ENCODE measurements at regions not wholly inside any gene's neighbourhood (a gene's known extent, or its start where the extent isn't known, plus 50 kb on each side); places are given as distances from the start of the nearest gene placed in this dataset.

DNA sequence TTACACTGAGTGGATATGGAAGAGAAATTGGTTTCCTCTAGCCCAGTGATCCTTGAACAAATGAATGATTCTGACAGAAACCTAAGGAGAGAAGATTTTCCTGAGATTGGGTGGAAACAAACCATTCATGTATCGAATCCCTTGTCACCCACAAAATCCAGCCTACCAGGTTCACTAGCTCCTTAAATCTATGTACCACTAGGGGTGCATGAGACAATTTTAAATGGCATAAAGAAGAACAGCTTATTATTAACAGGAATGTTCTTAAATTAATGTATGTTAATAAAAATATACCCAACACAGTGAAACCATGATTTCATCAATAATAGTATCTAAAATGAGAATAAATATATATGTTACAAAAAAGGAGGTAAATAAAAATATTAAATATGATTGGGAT is 118.4 kb upstream of the LNX1 start:
- H3K27ac ChIP-seq (ENCODE audit: low read depth, low read length), result no peak overlapping the region
- RAD21 ChIA-PET (ENCODE audit: low non-redundant PET in 1 of 2, low total read pairs in 2 of 2, uncharacterized antibody in 2 of 2, unreplicated experiment in 2 of 2), result no interaction called here
- TF ChIP-seq, protein P1, sequence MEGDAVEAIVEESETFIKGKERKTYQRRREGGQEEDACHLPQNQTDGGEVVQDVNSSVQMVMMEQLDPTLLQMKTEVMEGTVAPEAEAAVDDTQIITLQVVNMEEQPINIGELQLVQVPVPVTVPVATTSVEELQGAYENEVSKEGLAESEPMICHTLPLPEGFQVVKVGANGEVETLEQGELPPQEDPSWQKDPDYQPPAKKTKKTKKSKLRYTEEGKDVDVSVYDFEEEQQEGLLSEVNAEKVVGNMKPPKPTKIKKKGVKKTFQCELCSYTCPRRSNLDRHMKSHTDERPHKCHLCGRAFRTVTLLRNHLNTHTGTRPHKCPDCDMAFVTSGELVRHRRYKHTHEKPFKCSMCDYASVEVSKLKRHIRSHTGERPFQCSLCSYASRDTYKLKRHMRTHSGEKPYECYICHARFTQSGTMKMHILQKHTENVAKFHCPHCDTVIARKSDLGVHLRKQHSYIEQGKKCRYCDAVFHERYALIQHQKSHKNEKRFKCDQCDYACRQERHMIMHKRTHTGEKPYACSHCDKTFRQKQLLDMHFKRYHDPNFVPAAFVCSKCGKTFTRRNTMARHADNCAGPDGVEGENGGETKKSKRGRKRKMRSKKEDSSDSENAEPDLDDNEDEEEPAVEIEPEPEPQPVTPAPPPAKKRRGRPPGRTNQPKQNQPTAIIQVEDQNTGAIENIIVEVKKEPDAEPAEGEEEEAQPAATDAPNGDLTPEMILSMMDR (IDR thresholded peaks at IDR 0.05 in 2 of 3, conservative IDR thresholded peaks at IDR 0.05 in 1 of 3; ENCODE audit: borderline replicate concordance in 1 of 3, insufficient read depth in 1 of 3, low read depth in 2 of 3, low read length in 2 of 3), result peak in 1 of 3 experiments; percentile 24; a peak in 1 of 6 replicates
- TF ChIP-seq EZH2phosphoT487 (IDR thresholded peaks at IDR 0.05; ENCODE audit: borderline replicate concordance) (no peak), TCF7L2 (IDR thresholded peaks at IDR 0.05; ENCODE audit: borderline replicate concordance, extremely low read depth, insufficient read depth, insufficient read length) (no peak), POLR2A (IDR thresholded peaks at IDR 0.05; ENCODE audit: borderline replicate concordance, extremely low read depth, insufficient read depth, insufficient read length) (no peak), JUND (IDR thresholded peaks at IDR 0.05) (no peak)
- H3K4me1 ChIP-seq (ENCODE audit: control insufficient read depth in 1 of 2, insufficient read depth in 2 of 2, low read length in 2 of 2), result no peaks in the 10 kb centered on the region
- H3K9me2 ChIP-seq (ENCODE audit: insufficient read depth), result no peaks in the 10 kb centered on the region
- ATAC-seq (no peak), DNase-seq (ENCODE audit: low read depth, low spot score) (no peak)
- H3K79me2 ChIP-seq (ENCODE audit: insufficient read depth, low read length), result no peaks in the 10 kb centered on the region
- H4K20me1 ChIP-seq (ENCODE audit: insufficient read depth), result no peaks in the 10 kb centered on the region
- H3K9ac ChIP-seq (ENCODE audit: low read length), result no peak overlapping the region
- no peak overlapping the region for H2AFZ ChIP-seq (ENCODE audit: low read depth, low read length, poor library complexity, severe bottlenecking)
- POLR2A ChIA-PET, result no interaction called here
- intact Hi-C loops (cut with micrococcal nuclease), result loop anchor here (10.0 kb wide), 2 partner anchors 55 to 695 kb away; no protein-coding TSS in a partner anchor
- H3K36me3 ChIP-seq (ENCODE audit: control insufficient read depth in 1 of 2, insufficient read depth in 2 of 2, low read length in 2 of 2), result no peaks in the 10 kb centered on the region
- BruUV-seq (replicated peaks), result no TSS peak
- H3K27me3 ChIP-seq (ENCODE audit: insufficient read depth, low read length), result no peaks in the 10 kb centered on the region; the same call in 1 of the 2 replicates
- no peak overlapping the region for H3K4me2 ChIP-seq (ENCODE audit: low read length)
- no peaks in the 10 kb centered on the region for H3K9me3 ChIP-seq (ENCODE audit: control insufficient read depth in 1 of 2, insufficient read depth in 1 of 2, low read depth in 1 of 2, low read length in 2 of 2)
- CTCF ChIA-PET, result interaction anchor here (1.1 to 1.3 kb wide), 3 partner anchors 9 to 524 kb away, joined by 3 to 5 read pairs (median 3); no protein-coding TSS in a partner anchor
- H3K4me3 ChIP-seq (replicated peaks in 1 of 2; ENCODE audit: low read depth in 1 of 2, low read length in 2 of 2), result no peak overlapping the region

DNA sequence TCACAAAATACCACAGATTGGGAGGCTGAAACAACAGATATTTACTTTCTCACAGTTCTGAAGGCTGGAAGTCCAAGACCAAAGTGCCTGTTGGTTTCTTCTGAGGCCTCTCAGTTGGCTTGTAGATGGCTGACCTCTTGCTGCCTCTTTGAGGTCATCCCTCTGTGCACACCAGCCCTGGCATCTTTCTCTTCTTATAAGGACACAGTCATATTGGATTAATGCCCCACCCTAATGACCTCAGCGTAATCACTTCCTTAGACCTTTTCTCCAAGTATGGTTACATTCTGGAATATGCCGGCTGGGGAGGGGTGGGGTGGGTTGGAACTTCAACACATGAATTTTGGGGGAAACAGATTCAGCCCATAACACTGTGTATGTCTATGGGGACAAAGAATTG is 116.2 kb upstream of the LNX1 start:
- Histone ChIP-seq H3K79me2 (ENCODE audit: insufficient read depth, low read length) (no peaks in the 10 kb centered on the region), H3K9ac (ENCODE audit: low read length) (no peak overlapping the region), H3K9me2 (ENCODE audit: insufficient read depth) (no peaks in the 10 kb centered on the region), H4K20me1 (ENCODE audit: insufficient read depth) (no peaks in the 10 kb centered on the region), H3K36me3 (ENCODE audit: control insufficient read depth in 1 of 2, insufficient read depth in 2 of 2, low read length in 2 of 2) (no peaks in the 10 kb centered on the region), H3K27ac (ENCODE audit: low read depth, low read length) (no peak overlapping the region), H3K27me3 (ENCODE audit: insufficient read depth, low read length) (no peaks in the 10 kb centered on the region; the same call in 1 of the 2 replicates), H3K4me1 (ENCODE audit: control insufficient read depth in 1 of 2, insufficient read depth in 2 of 2, low read length in 2 of 2) (peaks cover 9% of the 10 kb centered on the region in 2 experiments), H3K9me3 (ENCODE audit: control insufficient read depth in 1 of 2, insufficient read depth in 1 of 2, low read depth in 1 of 2, low read length in 2 of 2) (no peaks in the 10 kb centered on the region), H2AFZ (ENCODE audit: low read depth, low read length, poor library complexity, severe bottlenecking) (no peak overlapping the region), H3K4me2 (ENCODE audit: low read length) (no peak overlapping the region), H3K4me3 (replicated peaks in 1 of 2; ENCODE audit: low read depth in 1 of 2, low read length in 2 of 2) (no peak overlapping the region)
- ChIA-PET CTCF (interaction anchor here (1.2 to 2.8 kb wide), 5 partner anchors 9 to 527 kb away, joined by 3 to 30 read pairs (median 7); no protein-coding TSS in a partner anchor), RAD21 (ENCODE audit: low non-redundant PET in 1 of 2, low total read pairs in 2 of 2, uncharacterized antibody in 2 of 2, unreplicated experiment in 2 of 2) (interaction anchor here in 1 of 2 experiments (1.4 kb wide), 1 partner anchor 394 kb away, joined by 3 read pairs; no protein-coding TSS in a partner anchor), POLR2A (no interaction called here)
- ATAC-seq, result no peak
- no peak for DNase-seq (ENCODE audit: low read depth, low spot score)
- intact Hi-C loops (cut with micrococcal nuclease), result loop anchor here (2.0 to 10.0 kb wide), 2 partner anchors 527 to 693 kb away; no protein-coding TSS in a partner anchor
- BruUV-seq (replicated peaks), result no TSS peak
- TF ChIP-seq SIN3A (IDR thresholded peaks at IDR 0.05; ENCODE audit: low read depth), result no peak
- TF ChIP-seq, protein P2, sequence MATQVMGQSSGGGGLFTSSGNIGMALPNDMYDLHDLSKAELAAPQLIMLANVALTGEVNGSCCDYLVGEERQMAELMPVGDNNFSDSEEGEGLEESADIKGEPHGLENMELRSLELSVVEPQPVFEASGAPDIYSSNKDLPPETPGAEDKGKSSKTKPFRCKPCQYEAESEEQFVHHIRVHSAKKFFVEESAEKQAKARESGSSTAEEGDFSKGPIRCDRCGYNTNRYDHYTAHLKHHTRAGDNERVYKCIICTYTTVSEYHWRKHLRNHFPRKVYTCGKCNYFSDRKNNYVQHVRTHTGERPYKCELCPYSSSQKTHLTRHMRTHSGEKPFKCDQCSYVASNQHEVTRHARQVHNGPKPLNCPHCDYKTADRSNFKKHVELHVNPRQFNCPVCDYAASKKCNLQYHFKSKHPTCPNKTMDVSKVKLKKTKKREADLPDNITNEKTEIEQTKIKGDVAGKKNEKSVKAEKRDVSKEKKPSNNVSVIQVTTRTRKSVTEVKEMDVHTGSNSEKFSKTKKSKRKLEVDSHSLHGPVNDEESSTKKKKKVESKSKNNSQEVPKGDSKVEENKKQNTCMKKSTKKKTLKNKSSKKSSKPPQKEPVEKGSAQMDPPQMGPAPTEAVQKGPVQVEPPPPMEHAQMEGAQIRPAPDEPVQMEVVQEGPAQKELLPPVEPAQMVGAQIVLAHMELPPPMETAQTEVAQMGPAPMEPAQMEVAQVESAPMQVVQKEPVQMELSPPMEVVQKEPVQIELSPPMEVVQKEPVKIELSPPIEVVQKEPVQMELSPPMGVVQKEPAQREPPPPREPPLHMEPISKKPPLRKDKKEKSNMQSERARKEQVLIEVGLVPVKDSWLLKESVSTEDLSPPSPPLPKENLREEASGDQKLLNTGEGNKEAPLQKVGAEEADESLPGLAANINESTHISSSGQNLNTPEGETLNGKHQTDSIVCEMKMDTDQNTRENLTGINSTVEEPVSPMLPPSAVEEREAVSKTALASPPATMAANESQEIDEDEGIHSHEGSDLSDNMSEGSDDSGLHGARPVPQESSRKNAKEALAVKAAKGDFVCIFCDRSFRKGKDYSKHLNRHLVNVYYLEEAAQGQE (IDR thresholded peaks at IDR 0.05; ENCODE audit: low read depth), result no peak
- TF ChIP-seq, protein P3, sequence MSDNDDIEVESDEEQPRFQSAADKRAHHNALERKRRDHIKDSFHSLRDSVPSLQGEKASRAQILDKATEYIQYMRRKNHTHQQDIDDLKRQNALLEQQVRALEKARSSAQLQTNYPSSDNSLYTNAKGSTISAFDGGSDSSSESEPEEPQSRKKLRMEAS (IDR thresholded peaks at IDR 0.05), result no peak
- no peak for TF ChIP-seq FOSL1 (IDR thresholded peaks at IDR 0.05; ENCODE audit: low read depth)
- no peak for TF ChIP-seq ZNF274 (IDR thresholded peaks at IDR 0.05; ENCODE audit: low read depth, low read length)
- TF ChIP-seq, protein P4, sequence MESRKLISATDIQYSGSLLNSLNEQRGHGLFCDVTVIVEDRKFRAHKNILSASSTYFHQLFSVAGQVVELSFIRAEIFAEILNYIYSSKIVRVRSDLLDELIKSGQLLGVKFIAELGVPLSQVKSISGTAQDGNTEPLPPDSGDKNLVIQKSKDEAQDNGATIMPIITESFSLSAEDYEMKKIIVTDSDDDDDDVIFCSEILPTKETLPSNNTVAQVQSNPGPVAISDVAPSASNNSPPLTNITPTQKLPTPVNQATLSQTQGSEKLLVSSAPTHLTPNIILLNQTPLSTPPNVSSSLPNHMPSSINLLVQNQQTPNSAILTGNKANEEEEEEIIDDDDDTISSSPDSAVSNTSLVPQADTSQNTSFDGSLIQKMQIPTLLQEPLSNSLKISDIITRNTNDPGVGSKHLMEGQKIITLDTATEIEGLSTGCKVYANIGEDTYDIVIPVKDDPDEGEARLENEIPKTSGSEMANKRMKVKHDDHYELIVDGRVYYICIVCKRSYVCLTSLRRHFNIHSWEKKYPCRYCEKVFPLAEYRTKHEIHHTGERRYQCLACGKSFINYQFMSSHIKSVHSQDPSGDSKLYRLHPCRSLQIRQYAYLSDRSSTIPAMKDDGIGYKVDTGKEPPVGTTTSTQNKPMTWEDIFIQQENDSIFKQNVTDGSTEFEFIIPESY (IDR thresholded peaks at IDR 0.05; ENCODE audit: extremely low read depth, insufficient replicate concordance, low read length), result no peak
- no peak for TF ChIP-seq EZH2 (IDR thresholded peaks at IDR 0.05)

Data from HCT116 (cell line).